ENCODE measurements at regions not wholly inside any gene's neighbourhood (a gene's known extent, or its start where the extent isn't known, plus 50 kb on each side); places are given as distances from the start of the nearest gene placed in this dataset.

DNA sequence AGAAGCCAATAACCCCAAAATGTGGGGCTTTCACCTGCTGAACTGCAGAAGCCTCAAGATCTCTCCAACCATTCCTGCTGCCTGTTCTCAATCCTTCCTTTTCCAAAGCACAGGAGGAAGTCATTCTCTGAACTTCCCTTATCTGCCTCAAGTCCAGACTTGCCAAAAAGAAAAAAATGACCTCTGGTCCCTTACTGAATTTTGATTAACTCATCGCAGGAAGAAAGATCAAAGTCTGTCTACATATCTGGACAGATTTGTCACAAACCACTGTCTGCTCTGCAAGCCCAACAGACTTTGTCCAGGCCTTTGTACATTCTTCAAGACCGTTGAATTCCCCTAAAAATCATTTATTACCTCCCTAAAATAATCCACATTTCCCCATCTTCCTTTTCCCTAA, 126.5 kb upstream of the NBEA start:
- no peak overlapping the region for H3K9ac ChIP-seq
- H3K36me3 ChIP-seq (ENCODE audit: control insufficient read depth, insufficient read depth, low read length) = no peaks in the 10 kb centered on the region
- H3K4me3 ChIP-seq (ENCODE audit: low read depth, low read length) = no peak overlapping the region
- H3K9me3 ChIP-seq (ENCODE audit: control insufficient read depth, low read length) = no peaks in the 10 kb centered on the region
- TF ChIP-seq CTCF (IDR thresholded peaks at IDR 0.05) = no peak
- H2AFZ ChIP-seq = no peak overlapping the region
- no peak overlapping the region for H3K27ac ChIP-seq
- no peaks in the 10 kb centered on the region for H3K27me3 ChIP-seq (ENCODE audit: control insufficient read depth, insufficient read depth, low read length)
- no peaks in the 10 kb centered on the region for H3K4me1 ChIP-seq
- H3K79me2 ChIP-seq = no peaks in the 10 kb centered on the region
- H3K4me2 ChIP-seq (ENCODE audit: low read length) = no peak overlapping the region

GRCh38 chr13:34816245-34816884, 125.7 kb upstream of the NBEA start:
- H3K4me2 ChIP-seq (ENCODE audit: low read length) = no peak overlapping the region
- no peak overlapping the region for H3K4me3 ChIP-seq (ENCODE audit: low read depth, low read length)
- H3K9ac ChIP-seq = no peak overlapping the region
- TF ChIP-seq CTCF (IDR thresholded peaks at IDR 0.05) = no peak
- no peaks in the 10 kb centered on the region for H3K79me2 ChIP-seq
- no peaks in the 10 kb centered on the region for H3K36me3 ChIP-seq (ENCODE audit: control insufficient read depth, insufficient read depth, low read length)
- H3K9me3 ChIP-seq (ENCODE audit: control insufficient read depth, low read length) = no peaks in the 10 kb centered on the region
- H2AFZ ChIP-seq = no peak overlapping the region
- no peaks in the 10 kb centered on the region for H3K27me3 ChIP-seq (ENCODE audit: control insufficient read depth, insufficient read depth, low read length)
- H3K27ac ChIP-seq = no peak overlapping the region
- H3K4me1 ChIP-seq = no peaks in the 10 kb centered on the region

DNA sequence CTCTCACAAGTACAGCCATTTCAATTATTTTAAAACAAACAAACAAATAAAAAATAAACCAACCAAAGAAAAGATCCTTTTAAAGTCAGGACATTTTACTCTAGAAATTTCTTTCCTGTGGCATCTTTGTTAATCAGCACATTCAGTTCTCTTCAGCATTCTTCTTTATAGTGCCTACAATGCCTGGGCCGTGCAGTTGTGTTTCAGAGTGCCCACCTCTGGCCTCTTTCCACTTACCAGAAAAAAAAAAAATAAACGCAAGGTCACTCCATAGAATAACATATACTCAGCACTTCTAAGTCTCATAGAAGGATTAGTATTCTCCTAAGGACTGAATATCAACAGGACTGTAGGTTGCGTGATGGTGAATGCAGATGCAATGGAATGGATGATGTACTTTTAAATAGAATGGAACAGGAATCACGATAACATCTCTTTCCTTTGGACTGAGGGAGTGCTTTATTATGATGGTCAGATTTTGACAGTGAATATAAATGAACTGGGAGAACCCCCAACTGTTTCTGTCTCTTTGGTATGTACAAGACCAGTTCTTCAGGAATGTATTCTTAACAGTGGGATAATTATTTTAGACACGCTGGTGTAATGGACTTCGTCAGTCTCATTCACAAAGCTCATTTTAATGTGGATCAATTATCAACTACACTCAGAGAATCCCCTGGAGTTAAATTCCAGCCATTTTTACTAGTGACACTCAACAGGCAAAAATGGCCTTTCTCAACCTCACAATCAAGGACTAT, 125.0 kb upstream of the NBEA start:
- no peak overlapping the region for H3K4me2 ChIP-seq (ENCODE audit: low read length)
- no peaks in the 10 kb centered on the region for H3K4me1 ChIP-seq
- no peak overlapping the region for H3K4me3 ChIP-seq (ENCODE audit: low read depth, low read length)
- H3K9ac ChIP-seq = no peak overlapping the region
- H2AFZ ChIP-seq = no peak overlapping the region
- no peak overlapping the region for H3K27ac ChIP-seq
- no peaks in the 10 kb centered on the region for H3K9me3 ChIP-seq (ENCODE audit: control insufficient read depth, low read length)
- no peaks in the 10 kb centered on the region for H3K79me2 ChIP-seq
- no peaks in the 10 kb centered on the region for H3K27me3 ChIP-seq (ENCODE audit: control insufficient read depth, insufficient read depth, low read length)
- TF ChIP-seq CTCF (IDR thresholded peaks at IDR 0.05) = no peak
- no peaks in the 10 kb centered on the region for H3K36me3 ChIP-seq (ENCODE audit: control insufficient read depth, insufficient read depth, low read length)

- Histone ChIP-seq H3K79me2 (no peaks in the 10 kb centered on the region), H3K36me3 (ENCODE audit: control insufficient read depth, insufficient read depth, low read length) (no peaks in the 10 kb centered on the region), H3K4me1 (no peaks in the 10 kb centered on the region), H3K9me3 (ENCODE audit: control insufficient read depth, low read length) (no peaks in the 10 kb centered on the region), H3K27me3 (ENCODE audit: control insufficient read depth, insufficient read depth, low read length) (no peaks in the 10 kb centered on the region), H3K4me3 (ENCODE audit: low read depth, low read length) (no peak overlapping the region), H3K4me2 (ENCODE audit: low read length) (no peak overlapping the region), H3K27ac (no peak overlapping the region), H3K9ac (no peak overlapping the region), H2AFZ (no peak overlapping the region)
- no peak for TF ChIP-seq CTCF (IDR thresholded peaks at IDR 0.05)
These were observed 119.4 kb upstream of the NBEA start for GRCh38 chr13:34822650-34823049.

DNA sequence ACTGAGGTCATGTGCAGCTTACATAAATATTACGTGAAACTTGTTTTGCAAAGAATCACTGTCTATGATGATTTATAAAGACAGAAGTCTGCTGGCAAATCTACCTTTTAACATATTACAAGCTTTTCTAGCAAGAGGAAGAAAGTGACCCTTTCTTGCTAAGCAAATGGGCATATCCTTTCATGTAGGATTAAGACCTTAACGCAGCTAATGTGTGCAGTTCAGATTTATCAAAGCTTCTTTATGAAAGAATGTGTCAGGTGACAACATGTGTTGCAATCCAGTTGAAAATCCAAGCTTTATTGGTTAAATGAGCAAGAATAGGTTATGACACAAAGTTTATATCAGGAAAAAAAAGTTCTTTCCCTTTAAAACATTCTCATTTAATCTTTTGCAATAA, 115.6 kb upstream of the NBEA start:
- no peaks in the 10 kb centered on the region for H3K79me2 ChIP-seq
- no peak for TF ChIP-seq CTCF (IDR thresholded peaks at IDR 0.05)
- H3K9me3 ChIP-seq (ENCODE audit: control insufficient read depth, low read length) = no peaks in the 10 kb centered on the region
- no peaks in the 10 kb centered on the region for H3K27me3 ChIP-seq (ENCODE audit: control insufficient read depth, insufficient read depth, low read length)
- H2AFZ ChIP-seq = no peak overlapping the region
- H3K36me3 ChIP-seq (ENCODE audit: control insufficient read depth, insufficient read depth, low read length) = no peaks in the 10 kb centered on the region
- H3K4me3 ChIP-seq (ENCODE audit: low read depth, low read length) = no peak overlapping the region
- H3K4me2 ChIP-seq (ENCODE audit: low read length) = no peak overlapping the region
- no peak overlapping the region for H3K9ac ChIP-seq
- no peak overlapping the region for H3K27ac ChIP-seq
- no peaks in the 10 kb centered on the region for H3K4me1 ChIP-seq
